Mesenchymal stem cell (in vitro differentiated cells and primary cell): ENCODE measurements at regions not wholly inside any gene's neighbourhood (a gene's known extent, or its start where the extent isn't known, plus 50 kb on each side); places are given as distances from the start of the nearest gene placed in this dataset.

Experiments used
- DNase-seq: peaks from one replicate; pipeline ENCODE4 v3.0.0-alpha.2; 2013
- H2AFZ ChIP-seq: one replicate; pipeline ENCODE4 v1.6.1; 2013; ENCODE audit warnings: low read depth, mild to moderate bottlenecking, control low read depth, inconsistent platforms, low read length, moderate library complexity
- H2AK5ac ChIP-seq: 2 replicates; pipeline ENCODE4 v1.6.1; 2013; ENCODE audit warnings: low read length, moderate library complexity, mild to moderate bottlenecking, inconsistent platforms; ENCODE audit not compliant: severe bottlenecking
- H2BK120ac ChIP-seq: one replicate; pipeline ENCODE4 v1.6.1; 2013; ENCODE audit warnings: low read depth, mild to moderate bottlenecking, inconsistent platforms, low read length, moderate library complexity
- H2BK12ac ChIP-seq, 2 experiments: one replicate each; pipeline ENCODE4 v1.6.1; 2013; ENCODE audit warnings: inconsistent platforms in 2 of 2, low read length in 2 of 2, mild to moderate bottlenecking in 2 of 2, moderate library complexity in 2 of 2, control low read depth in 1 of 2
- H2BK15ac ChIP-seq: one replicate; pipeline ENCODE4 v1.6.1; 2013; ENCODE audit warnings: mild to moderate bottlenecking, low read depth, inconsistent platforms; ENCODE audit not compliant: poor library complexity, severe bottlenecking
- H2BK5ac ChIP-seq: 2 replicates; pipeline ENCODE4 v1.6.1; 2013; ENCODE audit warnings: low read depth, mild to moderate bottlenecking, low read length, control low read depth, inconsistent platforms; ENCODE audit not compliant: poor library complexity, severe bottlenecking
- H3K14ac ChIP-seq, 2 experiments: one replicate each; pipeline ENCODE4 v1.6.1; 2013; ENCODE audit warnings: inconsistent platforms in 2 of 2, low read length in 2 of 2, control low read depth in 1 of 2, mild to moderate bottlenecking in 1 of 2, moderate library complexity in 1 of 2
- H3K18ac ChIP-seq, 2 experiments: one replicate each; pipeline ENCODE4 v1.6.1; 2013; ENCODE audit warnings: inconsistent platforms in 2 of 2, low read length in 2 of 2, control low read depth in 1 of 2, low read depth in 1 of 2, mild to moderate bottlenecking in 1 of 2
- H3K23ac ChIP-seq, 2 experiments: one replicate each; pipeline ENCODE4 v1.6.1; 2013; ENCODE audit warnings: inconsistent platforms in 2 of 2, low read length in 2 of 2, mild to moderate bottlenecking in 2 of 2, moderate library complexity in 2 of 2, control low read depth in 1 of 2
- H3K27ac ChIP-seq: 2 replicates; pipeline ENCODE4 v1.5.1; 2013; ENCODE audit warnings: mild to moderate bottlenecking, moderate library complexity, low read length, control low read depth, inconsistent platforms; ENCODE audit not compliant: poor library complexity, severe bottlenecking
- H3K27me3 ChIP-seq, 2 experiments: 2 replicates each; pipeline versions ENCODE4 v1.6.1 to v1.7.0; 2013; ENCODE audit warnings: low read length in 2 of 2, mild to moderate bottlenecking in 2 of 2, moderate library complexity in 2 of 2, control low read depth in 1 of 2, inconsistent platforms in 1 of 2; ENCODE audit not compliant: control insufficient read depth in 1 of 2, insufficient read depth in 1 of 2
- H3K36me3 ChIP-seq, 2 experiments: 2 replicates each; pipeline versions ENCODE4 v1.6.1 to v1.7.0; 2013; ENCODE audit warnings: low read length in 2 of 2, control low read depth in 1 of 2, inconsistent platforms in 1 of 2, low read depth in 1 of 2, mild to moderate bottlenecking in 1 of 2; ENCODE audit not compliant: insufficient read depth in 2 of 2, control insufficient read depth in 1 of 2
- H3K4ac ChIP-seq, 2 experiments: one replicate each; pipeline ENCODE4 v1.6.1; 2013; ENCODE audit warnings: inconsistent platforms in 2 of 2, low read length in 2 of 2, mild to moderate bottlenecking in 2 of 2, moderate library complexity in 2 of 2, control low read depth in 1 of 2, low read depth in 1 of 2
- H3K4me1 ChIP-seq: 2 replicates; pipeline ENCODE4 v1.6.1; 2013; ENCODE audit warnings: low read depth, low read length, control low read depth; ENCODE audit not compliant: control insufficient read depth, insufficient read depth
- H3K4me2 ChIP-seq: 2 replicates; pipeline ENCODE4 v1.6.1; 2013; ENCODE audit warnings: low read length, mild to moderate bottlenecking, inconsistent platforms; ENCODE audit not compliant: poor library complexity, severe bottlenecking
- H3K4me3 ChIP-seq, 2 experiments: 2 replicates each; pipeline versions ENCODE4 v1.5.1 to v1.7.0; 2013; ENCODE audit warnings: low read length in 2 of 2, mild to moderate bottlenecking in 2 of 2, control low read depth in 1 of 2, low read depth in 1 of 2; ENCODE audit not compliant: insufficient read depth in 1 of 2
- H3K79me1 ChIP-seq: replicated peaks from 2 replicates; pipeline ENCODE4 v1.6.1; 2013; ENCODE audit warnings: mild to moderate bottlenecking, control low read depth, low read length, inconsistent platforms; ENCODE audit not compliant: poor library complexity, severe bottlenecking
- H3K9ac ChIP-seq: 2 replicates; pipeline ENCODE4 v1.7.0; 2013; ENCODE audit warnings: mild to moderate bottlenecking, low read length, moderate library complexity
- H3K9me3 ChIP-seq: 2 replicates; pipeline ENCODE4 v1.7.0; 2013; ENCODE audit warnings: mild to moderate bottlenecking, low read length; ENCODE audit not compliant: control insufficient read depth
- H4K8ac ChIP-seq: one replicate; pipeline ENCODE4 v1.6.1; 2013; ENCODE audit warnings: inconsistent platforms, mild to moderate bottlenecking, low read length, moderate library complexity
- H4K91ac ChIP-seq: one replicate; pipeline ENCODE4 v1.6.1; 2013; ENCODE audit warnings: mild to moderate bottlenecking, low read length, inconsistent platforms
- WGBS: methylation state at CpG from one replicate; pipeline ENCODE4 v1.1.7; 2013; ENCODE audit warnings: mixed read lengths; 5-methylcytosine and 5-hydroxymethylcytosine counted together

DNA sequence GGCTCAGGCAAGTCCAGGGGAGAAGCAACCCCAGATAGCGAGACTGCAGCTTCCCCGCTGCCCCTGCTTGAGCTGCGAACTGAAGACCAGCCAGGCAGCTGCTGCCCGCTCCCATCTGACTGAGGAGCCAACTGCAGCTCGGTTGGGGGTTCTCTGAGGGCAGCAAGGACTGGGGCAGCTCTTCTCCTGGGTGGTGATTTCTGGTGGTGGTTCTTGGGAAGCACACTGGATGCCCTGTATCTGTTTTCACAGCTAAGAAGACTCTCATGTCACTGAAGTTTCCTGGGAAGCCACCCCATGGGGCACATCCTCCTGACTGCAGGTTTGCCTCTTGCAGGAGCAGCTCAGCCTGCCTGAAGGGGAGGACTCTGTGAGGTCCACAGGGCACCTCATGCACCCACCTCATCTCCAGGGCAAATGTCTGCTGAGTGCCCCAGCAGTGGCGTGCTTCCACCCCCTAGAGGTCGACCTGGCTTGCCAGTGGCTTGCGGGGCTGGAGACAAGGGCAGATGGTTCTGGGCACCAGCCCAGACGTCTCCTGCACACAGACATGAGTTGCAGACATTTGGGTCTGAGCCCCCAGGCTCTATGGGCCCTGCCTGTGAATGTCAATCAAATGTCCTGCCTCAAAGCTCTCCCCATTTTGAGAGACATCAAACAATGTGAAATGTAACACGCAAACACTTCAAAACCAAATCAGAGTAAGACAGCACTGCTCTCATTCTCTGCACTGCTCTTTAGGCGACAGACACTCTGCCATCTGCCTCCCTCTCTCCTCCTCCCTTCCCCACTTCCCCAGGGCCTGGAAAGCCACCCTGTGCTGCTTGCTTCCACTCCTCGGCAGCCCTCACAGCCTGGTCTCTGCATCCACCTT lies 800.9 kb downstream of the BRD1 start:
- Histone ChIP-seq H3K27ac (no peak overlapping the region), H3K36me3 (no peaks in the 10 kb centered on the region), H2BK5ac (no peak overlapping the region), H4K8ac (no peak overlapping the region), H3K79me1 (no peaks in the 10 kb centered on the region), H3K4me3 (no peak overlapping the region), H3K9ac (no peak overlapping the region), H3K27me3 (peaks cover 0 to 7% of the 10 kb centered on the region in 2 experiments), H2BK15ac (no peak overlapping the region), H3K4me1 (no peaks in the 10 kb centered on the region), H4K91ac (no peak overlapping the region), H2AK5ac (no peak overlapping the region), H3K14ac (no peak overlapping the region), H2BK120ac (no peak overlapping the region), H3K4ac (no peak overlapping the region), H2AFZ (no peak overlapping the region), H3K4me2 (no peak overlapping the region), H2BK12ac (no peak overlapping the region), H3K23ac (no peak overlapping the region), H3K18ac (no peak overlapping the region), H3K9me3 (no peaks in the 10 kb centered on the region)
- DNase-seq: no peak
- WGBS: 56% methylated on average over 12 of the region's 12 CpGs

DNA sequence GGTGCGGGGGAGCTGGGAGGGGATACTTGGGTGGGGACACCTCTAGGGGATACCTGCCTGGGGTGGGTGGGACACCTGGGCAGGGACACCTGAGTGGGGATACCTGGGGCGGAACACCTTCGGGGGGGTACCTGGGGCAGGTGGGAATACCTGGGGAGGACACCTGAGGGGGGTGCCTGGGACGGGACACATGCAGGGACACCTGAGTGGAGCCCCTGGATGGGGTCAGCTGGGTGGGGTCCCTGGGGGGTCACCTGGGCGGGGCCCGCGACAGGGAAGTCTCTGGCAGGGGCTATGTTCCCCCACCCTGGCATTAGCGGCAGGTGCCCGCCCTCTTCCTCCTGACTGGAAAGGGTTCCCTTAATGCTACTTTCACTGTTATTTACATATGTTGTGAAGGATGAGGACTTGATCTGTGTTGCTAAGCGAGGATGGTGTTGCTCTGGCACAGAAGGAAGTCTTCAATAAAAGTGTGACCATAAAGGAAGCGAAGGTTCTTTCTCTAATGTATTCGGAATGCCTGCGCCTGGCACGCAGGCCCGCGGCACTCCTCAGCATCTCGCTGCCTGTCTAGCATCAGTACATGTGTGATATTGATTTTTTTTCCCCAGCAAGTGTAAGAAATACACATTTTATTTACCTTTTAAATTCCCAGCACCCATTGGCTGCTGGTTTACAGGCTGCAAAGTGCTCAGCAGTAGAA lies 801.7 kb downstream of the BRD1 start:
- Histone ChIP-seq H3K4me1 (no peaks in the 10 kb centered on the region), H3K79me1 (no peaks in the 10 kb centered on the region), H3K4ac (no peak overlapping the region), H2BK15ac (no peak overlapping the region), H2BK5ac (no peak overlapping the region), H3K4me2 (no peak overlapping the region), H3K9me3 (no peaks in the 10 kb centered on the region), H3K14ac (no peak overlapping the region), H2AFZ (no peak overlapping the region), H2BK120ac (no peak overlapping the region), H3K18ac (no peak overlapping the region), H3K4me3 (no peak overlapping the region), H3K27ac (no peak overlapping the region), H4K8ac (no peak overlapping the region), H3K36me3 (no peaks in the 10 kb centered on the region), H4K91ac (no peak overlapping the region), H3K23ac (no peak overlapping the region), H2BK12ac (no peak overlapping the region), H3K27me3 (peaks cover 0 to 6% of the 10 kb centered on the region in 2 experiments), H2AK5ac (no peak overlapping the region), H3K9ac (no peak overlapping the region)
- no peak for DNase-seq
- WGBS: 89% methylated on average over 15 of the region's 17 CpGs

DNA sequence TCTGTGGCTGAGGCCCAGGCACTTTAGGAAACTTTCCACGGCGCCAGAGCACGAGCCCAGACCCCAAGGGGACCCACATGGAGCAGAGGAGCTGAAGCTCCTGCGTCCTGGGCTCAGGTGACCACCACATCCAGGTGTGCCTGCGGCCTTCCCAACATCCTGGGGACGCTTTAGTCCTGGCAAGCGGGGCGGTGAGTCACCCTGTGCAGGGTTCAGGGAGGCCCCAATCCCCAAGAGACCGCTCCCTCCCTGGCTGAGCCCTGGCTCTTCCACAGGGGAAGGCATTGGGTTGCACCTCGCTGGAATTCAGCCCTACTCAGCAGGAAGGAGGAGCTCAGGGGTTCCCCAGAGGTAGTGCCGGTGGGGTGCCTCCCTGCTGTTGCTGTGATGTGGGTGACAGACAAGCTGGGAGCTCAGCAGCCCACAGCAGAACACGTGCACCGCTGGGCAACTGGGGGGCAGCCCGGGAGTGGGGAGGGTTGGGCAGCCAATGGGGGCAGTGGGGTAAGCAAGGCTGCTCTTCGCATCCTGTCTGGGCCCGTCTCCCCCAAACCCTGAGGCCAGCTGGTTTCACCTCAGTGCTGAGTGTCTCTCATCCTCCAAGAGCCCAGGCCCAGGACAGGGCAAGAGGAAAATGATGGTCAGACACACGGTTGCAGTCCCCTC lies 802.8 kb downstream of the BRD1 start:
- no peak overlapping the region for H3K18ac ChIP-seq
- H3K36me3 ChIP-seq: no peaks in the 10 kb centered on the region
- no peak overlapping the region for H4K8ac ChIP-seq
- no peak overlapping the region for H2BK5ac ChIP-seq
- H3K4me1 ChIP-seq: no peaks in the 10 kb centered on the region
- no peaks in the 10 kb centered on the region for H3K79me1 ChIP-seq
- no peak overlapping the region for H3K14ac ChIP-seq
- no peak overlapping the region for H3K9ac ChIP-seq
- H3K9me3 ChIP-seq: no peaks in the 10 kb centered on the region
- no peak overlapping the region for H3K4ac ChIP-seq
- no peak overlapping the region for H2BK12ac ChIP-seq
- no peak overlapping the region for H3K23ac ChIP-seq
- H3K27me3 ChIP-seq: peaks cover 0 to 4% of the 10 kb centered on the region in 2 experiments
- H3K4me3 ChIP-seq: no peak overlapping the region
- no peak overlapping the region for H2AFZ ChIP-seq
- H2BK120ac ChIP-seq: no peak overlapping the region
- WGBS: 82% methylated on average over 17 of the region's 17 CpGs
- no peak overlapping the region for H3K4me2 ChIP-seq
- H2AK5ac ChIP-seq: no peak overlapping the region
- H3K27ac ChIP-seq: no peak overlapping the region
- H4K91ac ChIP-seq: no peak overlapping the region
- H2BK15ac ChIP-seq: no peak overlapping the region
- no peak for DNase-seq
